Thyroid gland (tissue), 4 donors: ENCODE measurements at regions not wholly inside any gene's neighbourhood (a gene's known extent, or its start where the extent isn't known, plus 50 kb on each side); places are given as distances from the start of the nearest gene placed in this dataset.

Experiments used
- POLR2A ChIP-seq, 2 donors: fragments of 450-650 bp; IDR thresholded peaks; one replicate each; pipeline ENCODE4 v1.6.1; 2017; ENCODE audit warnings: antibody characterized with exemption in 2 of 2, mild to moderate bottlenecking in 2 of 2, moderate library complexity in 1 of 2
- TF ChIP-seq, protein P1 (sequence below), 6 experiments: fragments of 200-600 bp in 3 of 6; fragments of 450-650 bp in 3 of 6; sonication (generic) in 3 of 6; IDR thresholded peaks; one replicate each; pipeline ENCODE4 v1.5.1; 2016 to 2019; ENCODE audit warnings: antibody characterized with exemption in 6 of 6, mild to moderate bottlenecking in 2 of 6, inconsistent platforms in 1 of 6, moderate library complexity in 1 of 6

- TF ChIP-seq, protein P1, sequence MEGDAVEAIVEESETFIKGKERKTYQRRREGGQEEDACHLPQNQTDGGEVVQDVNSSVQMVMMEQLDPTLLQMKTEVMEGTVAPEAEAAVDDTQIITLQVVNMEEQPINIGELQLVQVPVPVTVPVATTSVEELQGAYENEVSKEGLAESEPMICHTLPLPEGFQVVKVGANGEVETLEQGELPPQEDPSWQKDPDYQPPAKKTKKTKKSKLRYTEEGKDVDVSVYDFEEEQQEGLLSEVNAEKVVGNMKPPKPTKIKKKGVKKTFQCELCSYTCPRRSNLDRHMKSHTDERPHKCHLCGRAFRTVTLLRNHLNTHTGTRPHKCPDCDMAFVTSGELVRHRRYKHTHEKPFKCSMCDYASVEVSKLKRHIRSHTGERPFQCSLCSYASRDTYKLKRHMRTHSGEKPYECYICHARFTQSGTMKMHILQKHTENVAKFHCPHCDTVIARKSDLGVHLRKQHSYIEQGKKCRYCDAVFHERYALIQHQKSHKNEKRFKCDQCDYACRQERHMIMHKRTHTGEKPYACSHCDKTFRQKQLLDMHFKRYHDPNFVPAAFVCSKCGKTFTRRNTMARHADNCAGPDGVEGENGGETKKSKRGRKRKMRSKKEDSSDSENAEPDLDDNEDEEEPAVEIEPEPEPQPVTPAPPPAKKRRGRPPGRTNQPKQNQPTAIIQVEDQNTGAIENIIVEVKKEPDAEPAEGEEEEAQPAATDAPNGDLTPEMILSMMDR (IDR thresholded peaks at IDR 0.05), result no peak
- no peak for TF ChIP-seq POLR2A (IDR thresholded peaks at IDR 0.05)
Measured at GRCh38 chr7:4460597-4460996, 221.5 kb upstream of the FOXK1 start.
